Renal cortex interstitium (tissue), 11 donors: ENCODE measurements at regions not wholly inside any gene's neighbourhood (a gene's known extent, or its start where the extent isn't known, plus 50 kb on each side); places are given as distances from the start of the nearest gene placed in this dataset.
"Not testable (repeated sequence)": the region's sequence is repeated elsewhere in the genome, so short reads cannot be mapped to it uniquely, and the experiment has no call there.

Experiments
- DNase-seq, 11 donors: peaks; one replicate each; pipeline ENCODE4 v3.0.0-alpha.2; 2013; ENCODE audit warnings: low read depth in 9 of 11, low spot score in 4 of 11; ENCODE audit errors: extremely low read depth in 1 of 11

GRCh38 chr13:71034018-71034417, 833.0 kb downstream of the DACH1 start:
- no peak for DNase-seq

- no peak for DNase-seq
Measured at GRCh38 chr13:71033026-71033425, 834.0 kb downstream of the DACH1 start.

- DNase-seq: no peak
Measured at GRCh38 chr13:71030784-71031183, 836.2 kb downstream of the DACH1 start.

- DNase-seq: no peak
Measured at GRCh38 chr13:71028884-71029283, 838.1 kb downstream of the DACH1 start.

GRCh38 chr13:71021825-71022422, 845.1 kb downstream of the DACH1 start:
- peak in 9 of 11 donors; percentile 9 to 39 (median 22) for DNase-seq

GRCh38 chr13:71018995-71019394, 848.0 kb downstream of the DACH1 start:
- no peak for DNase-seq

- no peak for DNase-seq
Measured at GRCh38 chr13:71018544-71018943, 848.5 kb downstream of the DACH1 start.

DNA sequence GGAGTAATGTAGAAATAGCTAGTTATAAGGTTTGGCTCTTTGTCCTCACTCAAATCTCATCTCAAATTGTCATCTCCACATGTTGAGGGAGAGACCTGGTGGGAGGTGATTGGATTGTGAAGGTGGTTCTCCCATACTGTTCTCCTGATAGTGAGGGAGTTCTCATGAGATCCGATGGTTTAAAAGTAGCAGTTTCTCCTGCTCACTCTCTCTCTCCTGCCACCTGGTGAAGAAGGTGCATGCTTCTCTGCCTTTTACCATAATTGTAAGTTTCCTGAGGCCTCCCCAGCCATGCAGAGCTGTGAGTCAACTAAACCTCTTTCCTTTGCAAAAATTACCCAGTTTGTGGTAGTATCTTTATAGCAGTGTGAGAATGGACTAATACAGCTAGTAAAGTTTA, 849.4 kb downstream of the DACH1 start:
- no peak for DNase-seq

- no peak for DNase-seq
Measured at GRCh38 chr13:71015516-71015915, 851.5 kb downstream of the DACH1 start.

- no peak for DNase-seq
Measured at GRCh38 chr13:71015021-71015420, 852.0 kb downstream of the DACH1 start.

DNA sequence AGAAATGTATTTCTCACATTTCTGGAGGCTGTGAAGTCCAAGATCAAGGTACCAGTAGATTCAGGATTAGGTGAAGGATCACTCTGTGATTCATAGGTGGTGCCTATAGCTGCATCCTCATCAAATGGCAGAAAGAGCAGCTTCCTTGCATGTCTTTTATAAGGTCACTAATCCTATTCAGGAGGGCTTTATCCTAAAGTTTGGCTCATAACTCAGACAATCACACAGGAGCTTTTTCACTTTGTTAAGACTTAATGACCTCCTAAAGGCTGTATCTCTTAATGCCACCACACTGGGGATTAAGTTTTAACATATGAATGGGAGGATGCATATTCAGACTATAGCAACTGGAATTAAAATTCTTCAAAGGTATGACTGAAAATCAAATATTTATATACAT, 861.1 kb downstream of the DACH1 start:
- DNase-seq: no peak

- no peak for DNase-seq
Measured at GRCh38 chr13:70995338-70995737, 871.7 kb downstream of the DACH1 start.

- no peak for DNase-seq
Measured at GRCh38 chr13:70994191-70994590, 872.8 kb downstream of the DACH1 start.

- DNase-seq: no peak
Measured at GRCh38 chr13:70987043-70987442, 878.8 kb upstream of the KLHL1 start.

- DNase-seq: no peak
Measured at GRCh38 chr13:70985371-70985770, 877.1 kb upstream of the KLHL1 start.

- DNase-seq: not testable (repeated sequence)
Measured at GRCh38 chr13:70981219-70981618, 873.0 kb upstream of the KLHL1 start.

- DNase-seq: no peak
Measured at GRCh38 chr13:70969321-70969720, 861.1 kb upstream of the KLHL1 start.

GRCh38 chr13:70967564-70967963, 859.3 kb upstream of the KLHL1 start:
- DNase-seq: no peak

- no peak for DNase-seq
Measured at GRCh38 chr13:70964874-70965273, 856.6 kb upstream of the KLHL1 start.

GRCh38 chr13:70964124-70964523, 855.9 kb upstream of the KLHL1 start:
- no peak for DNase-seq

- peak; percentile 5 to 38 (median 21) for DNase-seq
Measured at GRCh38 chr13:70960841-70961443, 852.7 kb upstream of the KLHL1 start.
